Activated naive CD4-positive, alpha-beta T cell treated with anti-CD3 and anti-CD28 coated beads, Interleukin-2, amount 10 ng/mL, durations not matched to agents 7 days and 5 days (primary cell): ENCODE measurements at regions not wholly inside any gene's neighbourhood (a gene's known extent, or its start where the extent isn't known, plus 50 kb on each side); places are given as distances from the start of the nearest gene placed in this dataset.
"Not testable (repeated sequence)": the region's sequence is repeated elsewhere in the genome, so short reads cannot be mapped to it uniquely, and the experiment has no call there.

ENCODE experiments used
- CTCF ChIA-PET: fragments of 350-600 bp; sonication (Branson Sonifier 250); formaldehyde crosslinking; loops from one replicate; lab custom pipeline; 2021; ENCODE audit warnings: antibody characterized with exemption; lab: Charles Lee
- DNase-seq: peaks from one replicate; pipeline ENCODE4 v3.0.0-alpha.2; 2020
- H3K27ac Mint-ChIP-seq: one replicate; pipeline ENCODE4 v1.8.0; 2021; ENCODE audit warnings: mild to moderate bottlenecking, moderate library complexity, mixed read lengths
- H3K27me3 Mint-ChIP-seq: one replicate; pipeline ENCODE4 v1.8.0; 2021; ENCODE audit warnings: mild to moderate bottlenecking, mixed read lengths
- H3K36me3 Mint-ChIP-seq: one replicate; pipeline ENCODE4 v1.8.0; 2021; ENCODE audit warnings: mixed read lengths
- H3K4me1 Mint-ChIP-seq: one replicate; pipeline ENCODE4 v1.8.0; 2021; ENCODE audit warnings: mixed read lengths
- H3K4me3 Mint-ChIP-seq: one replicate; pipeline ENCODE4 v1.8.0; 2021; ENCODE audit warnings: mild to moderate bottlenecking, moderate library complexity, mixed read lengths
- H3K9me3 Mint-ChIP-seq: one replicate; pipeline ENCODE4 v1.8.0; 2021; ENCODE audit warnings: mixed read lengths

DNA sequence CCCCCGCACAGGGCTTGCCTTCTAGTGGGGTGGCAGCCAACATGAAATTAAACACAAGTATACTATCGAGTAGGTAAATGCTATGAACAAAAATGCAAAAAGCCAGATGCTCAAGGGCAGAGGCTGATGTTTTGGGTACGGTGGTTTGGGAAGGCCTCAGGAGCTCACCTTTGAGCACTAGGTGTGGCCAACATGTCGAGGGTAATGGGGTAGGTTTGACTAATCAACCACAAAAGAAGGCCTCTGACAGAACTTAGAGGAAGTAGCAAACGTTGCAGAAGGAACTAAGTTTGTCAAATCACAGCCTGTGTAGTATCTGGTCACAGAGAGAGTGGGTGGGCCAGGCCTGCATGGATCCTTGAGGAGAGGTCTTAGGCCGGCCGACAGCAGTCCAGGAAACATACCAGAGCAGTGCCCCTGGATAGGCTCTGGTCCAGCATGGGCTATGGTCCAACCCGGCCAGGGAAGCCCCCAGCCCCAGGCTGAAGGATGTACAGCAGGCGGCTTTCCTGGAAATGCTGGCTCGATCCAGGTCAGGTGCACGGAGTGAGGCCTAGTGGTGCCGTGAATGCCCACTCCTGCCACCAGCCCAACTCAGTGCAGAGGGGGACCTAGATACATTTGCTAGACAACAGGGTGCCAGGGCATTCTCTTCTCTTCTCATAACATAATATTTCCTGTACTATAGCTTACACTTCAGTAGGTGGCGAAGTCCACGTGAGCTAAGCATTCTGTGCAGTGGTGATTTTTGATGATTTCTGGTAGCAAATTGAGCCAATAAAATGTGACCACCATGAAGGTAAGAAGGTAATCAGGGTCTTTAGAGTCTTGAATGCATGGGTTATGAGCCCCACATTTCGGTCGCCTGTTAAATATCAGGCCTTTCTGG, 56.3 kb upstream of the CD93 start:
- Mint-ChIP-seq H3K27ac (peak overlapping the region; percentile 83), H3K27me3 (peaks cover 30% of the 10 kb centered on the region), H3K36me3 (no peaks in the 10 kb centered on the region), H3K9me3 (no peaks in the 10 kb centered on the region), H3K4me3 (no peak overlapping the region), H3K4me1 (peaks cover 34% of the 10 kb centered on the region)
- CTCF ChIA-PET: interaction anchor here (0.9 to 1.8 kb wide), 4 partner anchors 17 to 255 kb away, joined by 3 to 5 read pairs (median 3); no protein-coding TSS in a partner anchor
- peak; percentile 44 for DNase-seq

DNA sequence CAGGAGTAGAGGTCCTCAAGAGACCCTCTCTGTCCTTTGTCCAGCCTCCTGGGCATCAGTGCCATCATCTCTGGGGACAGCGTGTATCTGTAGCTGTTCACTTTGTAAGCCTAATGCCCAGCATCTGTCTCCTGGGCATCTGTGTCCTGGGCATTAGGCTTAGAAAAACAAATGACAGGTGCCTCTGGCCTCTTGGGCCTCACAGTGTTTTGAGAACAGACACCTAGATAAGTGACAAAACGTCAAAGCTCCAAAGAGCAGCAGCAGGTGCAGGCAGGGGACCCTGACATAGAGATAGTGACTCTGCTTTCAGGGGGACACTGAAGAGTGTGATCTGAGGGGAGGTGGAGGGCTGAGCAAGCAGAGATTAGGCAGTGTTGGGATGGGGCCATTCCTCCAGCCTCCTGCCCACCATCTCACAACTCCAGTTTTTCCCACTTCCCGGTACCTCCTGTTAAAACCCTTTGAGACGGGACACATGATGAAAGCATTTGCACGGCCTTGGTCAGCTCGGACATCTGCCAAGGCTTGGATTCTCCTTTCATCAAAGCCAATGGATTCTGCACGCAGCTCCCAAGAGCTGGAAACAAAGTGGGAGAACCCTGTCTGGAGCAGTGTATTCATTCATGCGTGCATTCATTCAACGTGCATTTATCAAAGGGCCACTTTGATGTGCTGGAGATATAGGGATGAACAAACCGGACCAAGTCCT, 55.5 kb upstream of the CD93 start:
- H3K4me1 Mint-ChIP-seq: peaks cover 33% of the 10 kb centered on the region
- no peak overlapping the region for H3K4me3 Mint-ChIP-seq
- CTCF ChIA-PET: interaction anchor here (1.0 to 1.2 kb wide), 3 partner anchors 16 to 91 kb away, joined by 3 read pairs; no protein-coding TSS in a partner anchor
- no peak for DNase-seq
- peak overlapping the region; percentile 83 for H3K27ac Mint-ChIP-seq
- H3K9me3 Mint-ChIP-seq: no peaks in the 10 kb centered on the region
- no peaks in the 10 kb centered on the region for H3K36me3 Mint-ChIP-seq
- H3K27me3 Mint-ChIP-seq: peaks cover 27% of the 10 kb centered on the region

DNA sequence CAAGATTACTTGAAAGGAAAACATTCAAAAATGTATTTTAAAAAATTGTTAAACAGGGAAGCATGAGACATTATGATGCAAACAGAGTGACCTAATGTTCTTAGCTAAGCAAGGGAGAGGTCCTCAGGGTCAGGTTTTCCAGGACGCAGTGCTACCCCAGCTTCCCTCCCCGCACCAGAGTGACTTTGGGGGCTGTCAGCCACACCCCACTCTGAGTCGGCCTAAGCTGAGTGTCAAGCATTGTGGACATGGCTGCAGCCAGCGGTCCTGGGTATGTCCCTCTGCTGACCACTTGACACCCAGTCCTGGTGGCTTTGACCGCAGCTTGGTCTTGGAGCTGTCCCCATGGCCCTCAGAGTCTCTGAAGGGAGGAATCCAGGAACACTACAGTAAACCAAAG, 54.9 kb upstream of the CD93 start:
- no peak for DNase-seq
- Mint-ChIP-seq H3K27me3 (peaks cover 24% of the 10 kb centered on the region), H3K27ac (no peak overlapping the region), H3K36me3 (no peaks in the 10 kb centered on the region), H3K9me3 (no peaks in the 10 kb centered on the region), H3K4me1 (peaks cover 33% of the 10 kb centered on the region), H3K4me3 (no peak overlapping the region)
- CTCF ChIA-PET: interaction anchor here (1.1 kb wide), 1 partner anchor 90 kb away, joined by 3 read pairs; no protein-coding TSS in a partner anchor

DNA sequence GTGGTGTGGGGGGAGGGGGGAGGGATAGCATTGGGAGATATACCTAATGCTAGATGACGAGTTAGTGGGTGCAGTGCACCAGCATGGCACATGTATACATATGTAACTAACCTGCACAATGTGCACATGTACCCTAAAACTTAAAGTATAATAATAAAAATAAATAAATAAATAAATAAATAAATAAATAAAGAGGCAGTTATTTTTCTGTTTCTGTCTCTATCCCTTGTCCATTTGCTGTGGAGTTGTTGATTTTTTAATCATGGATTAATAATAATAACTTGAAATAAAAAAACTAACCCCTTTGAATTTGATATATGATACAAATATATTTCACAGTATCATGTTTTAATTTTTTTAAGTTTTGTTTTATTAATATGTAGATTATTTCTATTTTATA, 53.9 kb upstream of the CD93 start:
- DNase-seq, H3K36me3 Mint-ChIP-seq, H3K27ac Mint-ChIP-seq, CTCF ChIA-PET, H3K9me3 Mint-ChIP-seq, H3K4me3 Mint-ChIP-seq: not testable (repeated sequence)
- Mint-ChIP-seq H3K27me3 (peaks cover 24% of the 10 kb centered on the region), H3K4me1 (peaks cover 33% of the 10 kb centered on the region)

DNA sequence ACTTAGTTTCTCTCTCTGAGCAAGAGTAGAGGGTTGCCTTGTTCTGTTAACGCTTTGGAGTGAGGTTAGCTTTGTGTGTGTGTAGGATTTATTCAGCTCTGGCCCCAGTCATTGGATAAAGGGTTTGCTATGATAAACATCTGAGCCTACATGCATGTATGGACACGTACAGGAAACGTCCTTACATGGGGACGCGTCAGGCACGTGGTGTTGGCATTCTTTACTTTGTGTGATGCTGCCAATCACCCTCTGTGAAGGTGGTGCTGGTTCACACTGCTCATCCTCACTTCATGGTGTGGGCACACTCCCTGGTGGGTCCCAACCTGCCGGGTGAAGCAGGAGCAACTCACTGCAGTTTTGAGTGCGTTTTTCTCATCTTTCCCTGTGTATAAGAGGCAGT, 53.4 kb upstream of the CD93 start:
- CTCF ChIA-PET: no interaction called here
- H3K27ac Mint-ChIP-seq: no peak overlapping the region
- peaks cover 32% of the 10 kb centered on the region for H3K4me1 Mint-ChIP-seq
- H3K9me3 Mint-ChIP-seq: no peaks in the 10 kb centered on the region
- no peaks in the 10 kb centered on the region for H3K36me3 Mint-ChIP-seq
- no peak overlapping the region for H3K4me3 Mint-ChIP-seq
- DNase-seq: no peak
- peaks cover 19% of the 10 kb centered on the region for H3K27me3 Mint-ChIP-seq

DNA sequence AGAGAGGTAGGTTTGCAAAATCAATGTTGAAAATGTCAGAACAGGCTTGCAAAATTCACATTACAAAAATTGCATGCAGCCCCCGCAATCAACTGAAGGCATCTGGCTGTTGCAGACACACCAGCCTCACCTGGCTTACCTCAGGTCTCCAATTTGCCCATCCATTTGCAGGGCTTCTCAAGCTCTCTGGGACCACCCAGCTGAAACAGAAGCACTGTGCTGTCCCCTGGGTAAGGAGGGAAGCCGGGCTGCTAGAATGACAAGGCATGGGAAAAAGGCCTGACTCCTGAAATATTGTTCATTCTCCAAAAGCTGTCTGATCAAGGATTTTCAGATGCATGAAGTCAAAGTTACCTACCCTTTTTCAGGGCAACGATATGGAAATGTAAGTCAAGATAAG, 52.6 kb upstream of the CD93 start:
- Mint-ChIP-seq H3K27ac (no peak overlapping the region), H3K9me3 (no peaks in the 10 kb centered on the region), H3K36me3 (no peaks in the 10 kb centered on the region), H3K4me1 (peaks cover 24% of the 10 kb centered on the region), H3K27me3 (peaks cover 11% of the 10 kb centered on the region), H3K4me3 (no peak overlapping the region)
- CTCF ChIA-PET: no interaction called here
- DNase-seq: no peak

DNA sequence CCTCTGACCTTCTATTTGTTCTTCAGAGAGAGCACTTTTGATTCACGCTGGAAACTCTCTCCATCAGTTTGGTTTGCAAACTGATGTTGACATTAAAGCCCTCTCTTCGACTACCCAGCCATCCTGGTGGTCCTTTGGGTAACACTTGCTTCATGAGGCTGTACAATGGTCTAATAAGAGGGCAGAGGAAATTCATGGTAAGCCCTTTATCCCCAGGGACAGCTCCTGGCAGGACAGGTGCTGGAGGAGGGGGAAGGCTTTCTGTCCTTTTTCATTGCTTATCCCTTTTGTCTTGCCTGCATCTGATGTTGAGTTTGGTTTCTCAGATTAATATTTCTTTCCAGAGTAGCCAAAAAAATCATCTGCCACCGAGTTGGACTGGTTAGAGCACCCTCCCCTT, 52.1 kb upstream of the CD93 start:
- H3K4me3 Mint-ChIP-seq: no peak overlapping the region
- no peaks in the 10 kb centered on the region for H3K36me3 Mint-ChIP-seq
- CTCF ChIA-PET: no interaction called here
- peaks cover 11% of the 10 kb centered on the region for H3K27me3 Mint-ChIP-seq
- H3K4me1 Mint-ChIP-seq: peaks cover 21% of the 10 kb centered on the region
- DNase-seq: peak; percentile 3
- no peak overlapping the region for H3K27ac Mint-ChIP-seq
- H3K9me3 Mint-ChIP-seq: no peaks in the 10 kb centered on the region

DNA sequence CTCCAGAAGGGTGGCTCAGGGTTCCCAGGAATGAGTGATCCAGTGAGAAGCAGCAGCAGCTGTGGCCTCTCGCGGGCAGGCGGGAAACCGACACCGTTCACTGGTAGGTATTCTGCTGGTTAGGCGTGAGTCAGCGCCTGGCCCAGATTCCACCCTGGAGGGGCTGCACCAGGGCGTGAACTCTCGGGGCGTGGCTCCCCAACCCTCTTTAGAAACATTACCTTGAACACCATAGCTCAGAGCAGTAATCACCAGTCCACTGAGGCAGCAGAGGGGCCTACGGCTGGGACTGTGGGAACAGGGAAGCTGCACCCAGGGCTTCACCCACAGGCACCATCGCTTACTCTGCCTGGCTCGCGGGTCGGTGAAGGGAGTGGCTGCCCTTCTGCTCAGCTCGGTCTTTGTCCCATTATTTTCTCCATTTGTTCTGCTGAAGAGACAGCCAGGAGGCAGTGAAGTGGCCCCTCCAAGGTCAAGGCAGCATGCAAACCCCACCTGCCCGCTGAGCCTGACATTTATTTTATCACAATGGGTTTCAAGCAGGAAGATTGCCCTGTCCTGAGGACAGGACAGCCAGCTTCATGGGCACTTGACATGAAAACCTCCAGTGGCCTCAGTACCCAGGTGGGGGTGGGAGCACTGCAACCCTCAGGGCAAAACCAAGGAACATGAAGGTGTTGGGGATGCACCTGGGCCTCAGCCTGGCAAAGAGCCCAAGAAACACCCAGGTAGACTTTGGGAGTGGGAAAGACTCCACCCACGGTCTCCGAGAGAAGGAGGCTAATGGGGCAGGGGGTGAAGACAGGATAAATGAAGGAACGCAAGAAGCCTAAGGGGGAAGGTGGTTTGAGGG, 51.0 kb upstream of the CD93 start:
- no peak overlapping the region for H3K27ac Mint-ChIP-seq
- H3K4me1 Mint-ChIP-seq: peaks cover 13% of the 10 kb centered on the region
- CTCF ChIA-PET: interaction anchor here (1.4 kb wide), 1 partner anchor 86 kb away, joined by 3 read pairs; no protein-coding TSS in a partner anchor
- H3K27me3 Mint-ChIP-seq: peaks cover 11% of the 10 kb centered on the region
- H3K4me3 Mint-ChIP-seq: no peak overlapping the region
- H3K9me3 Mint-ChIP-seq: no peaks in the 10 kb centered on the region
- DNase-seq: peak; percentile 17
- no peaks in the 10 kb centered on the region for H3K36me3 Mint-ChIP-seq

DNA sequence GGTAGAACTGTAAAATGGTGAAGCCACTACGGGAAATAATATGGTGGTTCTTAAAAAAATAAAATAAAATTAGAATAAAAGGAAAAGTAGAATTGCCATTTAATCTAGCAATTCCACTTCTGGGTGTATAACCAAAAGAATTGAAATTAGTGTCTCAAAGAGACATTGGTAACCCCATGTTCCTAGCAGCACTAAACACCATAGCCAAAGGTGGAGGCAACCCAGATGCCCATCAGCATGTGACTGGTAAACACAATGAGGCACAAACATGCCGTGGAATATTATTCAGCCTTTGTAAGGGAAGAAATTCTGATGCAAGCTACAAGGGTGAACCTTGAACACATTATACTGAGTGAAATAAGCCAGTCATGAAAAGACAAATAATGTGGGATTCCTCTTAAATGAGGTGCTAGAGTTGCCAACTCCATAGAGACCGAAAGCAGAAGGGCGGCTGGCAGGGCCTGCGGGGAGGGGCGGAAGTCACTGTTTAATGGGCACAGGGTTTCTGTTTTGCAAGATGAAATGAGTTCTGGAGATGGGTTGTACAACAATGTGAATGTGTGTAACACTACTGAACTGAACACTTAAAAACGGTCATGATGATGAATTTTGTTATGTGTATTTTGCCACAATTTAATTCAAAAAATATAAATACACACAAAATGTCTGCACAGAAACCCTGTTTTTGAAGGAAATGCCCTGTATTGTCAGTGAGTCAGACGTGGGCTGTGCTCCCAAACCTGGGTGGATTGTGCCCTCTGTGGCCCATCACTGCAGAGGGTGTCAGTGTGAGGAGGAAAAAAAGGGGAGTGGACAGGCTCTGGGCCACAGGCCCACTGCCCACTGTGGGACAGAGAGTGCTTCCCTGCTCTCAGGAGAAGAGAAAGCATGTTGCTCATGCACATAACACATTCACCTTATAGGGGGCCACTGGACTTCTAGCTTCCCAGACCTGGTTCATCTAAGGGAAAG, 49.6 kb upstream of the CD93 start:
- Mint-ChIP-seq H3K27ac (no peak overlapping the region), H3K27me3 (peaks cover 7% of the 10 kb centered on the region), H3K36me3 (no peaks in the 10 kb centered on the region), H3K9me3 (no peaks in the 10 kb centered on the region), H3K4me3 (no peak overlapping the region), H3K4me1 (peaks cover 5% of the 10 kb centered on the region)
- DNase-seq: no peak
- CTCF ChIA-PET: interaction anchor here (1.4 kb wide), 1 partner anchor 85 kb away, joined by 3 read pairs; no protein-coding TSS in a partner anchor
